K562 (cell line): ENCODE measurements at regions not wholly inside any gene's neighbourhood (a gene's known extent, or its start where the extent isn't known, plus 50 kb on each side); places are given as distances from the start of the nearest gene placed in this dataset.
"Not testable (repeated sequence)": the region's sequence is repeated elsewhere in the genome, so short reads cannot be mapped to it uniquely, and the experiment has no call there.

Experiments used
- ATAC-seq: fragments of 200-7000 bp; cut with Tn5 transposase; 3 replicates; pipeline ENCODE4 v1.9.1; 2020; ENCODE audit warnings: moderate library complexity
- BruUV-seq: library from RNA; stranded (reverse); fragments of 400-500 nt; replicated peaks from 2 replicates; lab custom pipeline; 2021; lab: Mats Ljungman, UMichigan
- CTCF ChIA-PET: fragments of 300-600 bp; formaldehyde crosslinking; extraction: SDS; loops from one replicate; lab custom pipeline; 2021; ENCODE audit warnings: low intra/inter-chr PET ratio; lab: Yijun Ruan, JAX
- POLR2A ChIA-PET: fragments of 300-600, 350-650 bp; sonication (Branson Sonifier 250); formaldehyde crosslinking; extraction: SDS; loops from one replicate; lab custom pipeline; 2021; ENCODE audit warnings: antibody characterized with exemption, inconsistent platforms; lab: Yijun Ruan, JAX
- DNase-seq, 4 experiments: peaks; one replicate each; pipeline versions ENCODE4 v3.0.0 to v3.0.0-alpha.2; 2011 to 2018; ENCODE audit warnings: low spot score in 3 of 4, mixed read lengths in 3 of 4; ENCODE audit errors: extremely low read depth in 1 of 4
- FAIRE-seq: peaks from 2 replicates; lab custom pipeline; 2011; peaks lifted over from hg19 to GRCh38; lab: Jason Lieb, UNC
- H2AFZ ChIP-seq: 2 replicates; pipeline ENCODE4 v1.6.0; 2011; ENCODE audit warnings: low read depth, low read length, control low read depth, inconsistent platforms
- H3K27ac ChIP-seq: fragments of 200-600 bp; 3 replicates; pipeline ENCODE4 v1.8.0; 2011; ENCODE audit warnings: low read depth, mild to moderate bottlenecking, control low read depth, inconsistent platforms, low read length, moderate library complexity, mixed read lengths; ENCODE audit errors: extremely low read depth
- H3K27me3 ChIP-seq, 2 experiments: fragments of 300-600 bp in 1 of 2; 2 replicates in 1 of 2; 3 replicates in 1 of 2; pipeline versions ENCODE4 v1.6.0 to v1.8.0; 2011; ENCODE audit warnings: inconsistent platforms in 2 of 2, low read length in 2 of 2, mild to moderate bottlenecking in 1 of 2, mixed read lengths in 1 of 2, moderate library complexity in 1 of 2; ENCODE audit not compliant: control insufficient read depth in 2 of 2, insufficient read depth in 2 of 2
- H3K36me3 ChIP-seq: fragments of 300-600 bp; 3 replicates; pipeline ENCODE4 v1.8.0; 2011; ENCODE audit warnings: mild to moderate bottlenecking, low read length, inconsistent platforms; ENCODE audit not compliant: control insufficient read depth, insufficient read depth
- H3K4me1 ChIP-seq, 2 experiments: fragments of 200-600 bp in 1 of 2; replicated peaks in 1 of 2; 2 replicates in 1 of 2; 3 replicates in 1 of 2; pipeline versions ENCODE4 v1.5.1 to v1.8.0; 2011; ENCODE audit warnings: inconsistent platforms in 2 of 2, low read length in 2 of 2, mild to moderate bottlenecking in 1 of 2, mixed read lengths in 1 of 2, moderate library complexity in 1 of 2; ENCODE audit not compliant: control insufficient read depth in 2 of 2, insufficient read depth in 2 of 2
- H3K4me2 ChIP-seq: 2 replicates; pipeline ENCODE4 v1.6.1; 2011; ENCODE audit warnings: low read length, control low read depth, inconsistent platforms, mixed read lengths; ENCODE audit not compliant: insufficient read depth
- H3K4me3 ChIP-seq: fragments of 200-600 bp; sonication (generic), shearing (Covaris generic); 2 replicates; pipeline ENCODE4 v1.5.1; 2016; ENCODE audit warnings: control low read depth, inconsistent platforms
- H3K79me2 ChIP-seq: fragments of 200-600 bp; 3 replicates; pipeline ENCODE4 v1.8.0; 2011; ENCODE audit warnings: low read length, inconsistent platforms; ENCODE audit not compliant: control insufficient read depth, insufficient read depth
- H3K9ac ChIP-seq, 2 experiments: 2 replicates each; pipeline versions ENCODE4 v1.6.0 to v1.6.1; 2011; ENCODE audit warnings: low read depth in 2 of 2, low read length in 2 of 2, control low read depth in 1 of 2, inconsistent platforms in 1 of 2, mild to moderate bottlenecking in 1 of 2, mixed read lengths in 1 of 2; ENCODE audit not compliant: insufficient read depth in 1 of 2
- H3K9me1 ChIP-seq: one replicate; pipeline ENCODE4 v1.6.0; 2011; ENCODE audit warnings: inconsistent platforms, mild to moderate bottlenecking, low read length, moderate library complexity; ENCODE audit not compliant: control insufficient read depth, insufficient read depth
- H3K9me3 ChIP-seq: replicated peaks from 2 replicates; pipeline ENCODE4 v1.5.1; 2011; ENCODE audit warnings: low read depth, low read length, inconsistent platforms; ENCODE audit not compliant: control insufficient read depth, insufficient read depth
- H4K20me1 ChIP-seq: replicated peaks from 2 replicates; pipeline ENCODE4 v1.6.1; 2011; ENCODE audit warnings: low read length, inconsistent platforms, mixed read lengths; ENCODE audit not compliant: control insufficient read depth, insufficient read depth
- CBX5 ChIP-seq: IDR thresholded peaks from 2 replicates; pipeline ENCODE4 v1.6.1; 2014; ENCODE audit warnings: low read depth, borderline replicate concordance
- CEBPG ChIP-seq, 3 experiments: fragments of 200-800 bp in 1 of 3; sonication (Bioruptor generic) in 1 of 3; sonication (generic) in 1 of 3; formaldehyde crosslinking in 1 of 3; IDR thresholded peaks in 2 of 3; conservative IDR thresholded peaks in 1 of 3; 2 replicates each; pipeline versions ENCODE4 v1.6.1 to v1.8.0; 2016 to 2022; ENCODE audit warnings: missing compliant biosample characterization in 2 of 3, missing genetic modification characterization in 2 of 3, mild to moderate bottlenecking in 1 of 3, missing genetic modification reagents in 1 of 3
- MBD2 ChIP-seq: sonication (generic); IDR thresholded peaks from 2 replicates; pipeline ENCODE4 v1.6.1; 2016; ENCODE audit warnings: low read depth, borderline replicate concordance
- RBM14 ChIP-seq: fragments of 200-400 bp; formaldehyde crosslinking; IDR thresholded peaks from 2 replicates; pipeline ENCODE4 v1.6.1; 2018; ENCODE audit warnings: low read depth, mild to moderate bottlenecking, low read length, moderate library complexity, borderline replicate concordance; ENCODE audit not compliant: insufficient read depth
- SAFB ChIP-seq: fragments of 200-400 bp; formaldehyde crosslinking; IDR thresholded peaks from 2 replicates; pipeline ENCODE4 v1.6.1; 2017; ENCODE audit warnings: low read depth, low read length, borderline replicate concordance
- USF2 ChIP-seq: sonication (generic); formaldehyde crosslinking; IDR thresholded peaks from 2 replicates; pipeline ENCODE4 v1.5.0; 2020; ENCODE audit warnings: missing genetic modification reagents
- ZFP36 ChIP-seq: fragments of 150-350 bp; IDR thresholded peaks from 2 replicates; pipeline ENCODE4 v1.6.1; 2018; ENCODE audit warnings: low read length, low read depth; ENCODE audit not compliant: partially characterized antibody
- ZNF830 ChIP-seq: fragments of 250-450 bp; sonication (Bioruptor Pico); IDR thresholded peaks from 2 replicates; pipeline ENCODE4 v1.5.0; 2021; ENCODE audit warnings: mild to moderate bottlenecking
- WGBS: fragments of 100-300 bp; shearing (Covaris generic); methylation state at CpG from one replicate; pipeline ENCODE4 v1.1.6; 2016; ENCODE audit warnings: low coverage, mixed read lengths; ENCODE audit not compliant: insufficient coverage; ENCODE audit errors: missing lambda C conversion rate; 5-methylcytosine and 5-hydroxymethylcytosine counted together
- in situ Hi-C: fragments of 300-500 bp; cut with MboI; formaldehyde crosslinking; loops from 4 replicates; pipeline ENCODE4 v1.15.0; 2018; ENCODE audit warnings: inconsistent platforms, mixed read lengths
- intact Hi-C: fragments of 100-400 bp; cut with micrococcal nuclease; formaldehyde crosslinking; loops from 2 replicates; pipeline ENCODE4 v1.14.2; 2022
- TF ChIP-seq, protein P1 (sequence below): fragments of 450-650 bp; IDR thresholded peaks from 2 replicates; pipeline ENCODE4 v1.6.1; 2018; ENCODE audit not compliant: partially characterized antibody

GRCh38 chr4:14002331-14002730, 374.8 kb upstream of the BOD1L1 start:
- H3K4me3 ChIP-seq; H3K9me3 ChIP-seq; CTCF ChIA-PET; H4K20me1 ChIP-seq; intact Hi-C loops; H3K27ac ChIP-seq; BruUV-seq; H3K27me3 ChIP-seq; H3K36me3 ChIP-seq; FAIRE-seq; H3K9ac ChIP-seq; in situ Hi-C loops; ATAC-seq; H3K4me1 ChIP-seq; H3K4me2 ChIP-seq; H2AFZ ChIP-seq; DNase-seq; H3K79me2 ChIP-seq; H3K9me1 ChIP-seq; TF ChIP-seq CEBPG (CRISPR knock-in tag; IDR thresholded peaks at IDR 0.05): not testable (repeated sequence)
- 0% methylated on average over 3 of the region's 3 CpGs for WGBS
- TF ChIP-seq CEBPG (tag; conservative IDR thresholded peaks at IDR 0.05 in 1 of 2, IDR thresholded peaks at IDR 0.05 in 1 of 2) (0 out of 4 replicates have a peak, but pooled peaks of 1 of the 2 experiments have one; percentile 40), ZFP36 (peak; percentile 63), CBX5 (0 out of 2 replicates have a peak, but pooled peaks have one; percentile 37)
- POLR2A ChIA-PET = interaction anchor here (0.8 kb wide), 1 partner anchor 831 kb away, joined by 5 read pairs; no protein-coding TSS in a partner anchor

GRCh38 chr4:14008494-14008893, 381.0 kb upstream of the BOD1L1 start:
- no peak overlapping the region for H3K9ac ChIP-seq
- 0% methylated on average over 3 of the region's 3 CpGs for WGBS
- H3K4me2 ChIP-seq = no peak overlapping the region
- no peaks in the 10 kb centered on the region; the same call in 1 of the 2 replicates for H3K9me3 ChIP-seq
- no peaks in the 10 kb centered on the region for H3K27me3 ChIP-seq
- intact Hi-C loops = no loop called here
- no peak for FAIRE-seq
- CTCF ChIA-PET = no interaction called here
- no peaks in the 10 kb centered on the region for H4K20me1 ChIP-seq
- no peak overlapping the region for H3K27ac ChIP-seq
- BruUV-seq = no TSS peak
- no peak for ATAC-seq
- no peaks in the 10 kb centered on the region for H3K79me2 ChIP-seq
- no peak for DNase-seq
- no peaks in the 10 kb centered on the region for H3K36me3 ChIP-seq
- in situ Hi-C loops = no loop called here
- POLR2A ChIA-PET = no interaction called here
- no peak overlapping the region for H2AFZ ChIP-seq
- H3K9me1 ChIP-seq = no peaks in the 10 kb centered on the region
- no peak overlapping the region for H3K4me3 ChIP-seq
- no peaks in the 10 kb centered on the region for H3K4me1 ChIP-seq
- TF ChIP-seq RBM14 = no peak
- no peak for TF ChIP-seq ZNF830 (CRISPR knock-in tag)
- no peak for TF ChIP-seq SAFB
- TF ChIP-seq MBD2 = no peak
- TF ChIP-seq USF2 (CRISPR knock-in tag) = no peak
- TF ChIP-seq, protein P1, sequence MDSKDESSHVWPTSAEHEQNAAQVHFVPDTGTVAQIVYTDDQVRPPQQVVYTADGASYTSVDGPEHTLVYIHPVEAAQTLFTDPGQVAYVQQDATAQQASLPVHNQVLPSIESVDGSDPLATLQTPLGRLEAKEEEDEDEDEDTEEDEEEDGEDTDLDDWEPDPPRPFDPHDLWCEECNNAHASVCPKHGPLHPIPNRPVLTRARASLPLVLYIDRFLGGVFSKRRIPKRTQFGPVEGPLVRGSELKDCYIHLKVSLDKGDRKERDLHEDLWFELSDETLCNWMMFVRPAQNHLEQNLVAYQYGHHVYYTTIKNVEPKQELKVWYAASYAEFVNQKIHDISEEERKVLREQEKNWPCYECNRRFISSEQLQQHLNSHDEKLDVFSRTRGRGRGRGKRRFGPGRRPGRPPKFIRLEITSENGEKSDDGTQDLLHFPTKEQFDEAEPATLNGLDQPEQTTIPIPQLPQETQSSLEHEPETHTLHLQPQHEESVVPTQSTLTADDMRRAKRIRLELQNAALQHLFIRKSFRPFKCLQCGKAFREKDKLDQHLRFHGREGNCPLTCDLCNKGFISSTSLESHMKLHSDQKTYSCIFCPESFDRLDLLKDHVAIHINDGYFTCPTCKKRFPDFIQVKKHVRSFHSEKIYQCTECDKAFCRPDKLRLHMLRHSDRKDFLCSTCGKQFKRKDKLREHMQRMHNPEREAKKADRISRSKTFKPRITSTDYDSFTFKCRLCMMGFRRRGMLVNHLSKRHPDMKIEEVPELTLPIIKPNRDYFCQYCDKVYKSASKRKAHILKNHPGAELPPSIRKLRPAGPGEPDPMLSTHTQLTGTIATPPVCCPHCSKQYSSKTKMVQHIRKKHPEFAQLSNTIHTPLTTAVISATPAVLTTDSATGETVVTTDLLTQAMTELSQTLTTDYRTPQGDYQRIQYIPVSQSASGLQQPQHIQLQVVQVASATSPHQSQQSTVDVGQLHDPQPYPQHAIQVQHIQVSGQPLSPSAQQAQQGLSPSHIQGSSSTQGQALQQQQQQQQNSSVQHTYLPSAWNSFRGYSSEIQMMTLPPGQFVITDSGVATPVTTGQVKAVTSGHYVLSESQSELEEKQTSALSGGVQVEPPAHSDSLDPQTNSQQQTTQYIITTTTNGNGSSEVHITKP = no peak
